RWPE2 (cell line): ENCODE measurements at regions not wholly inside any gene's neighbourhood (a gene's known extent, or its start where the extent isn't known, plus 50 kb on each side); places are given as distances from the start of the nearest gene placed in this dataset.
A peak's percentile ranks its signal among the peaks of the same experiment; 100 is the strongest.
"Not testable (repeated sequence)": the region's sequence is repeated elsewhere in the genome, so short reads cannot be mapped to it uniquely, and the experiment has no call there.

ENCODE experiments used
- ATAC-seq: fragments of 200-7000 bp; cut with Tn5 transposase; 3 replicates; pipeline ENCODE4 v1.9.1; 2021; ENCODE audit warnings: low read depth
- DNase-seq: peaks from one replicate; pipeline ENCODE4 v3.0.0-alpha.2; 2020; ENCODE audit warnings: low spot score
- H3K27ac ChIP-seq: fragments of 450-650 bp; 2 replicates; pipeline ENCODE4 v1.5.1; 2017; ENCODE audit warnings: mild to moderate bottlenecking; ENCODE audit not compliant: poor library complexity, severe bottlenecking
- H3K27me3 ChIP-seq: fragments of 250-450 bp; sonication (Bioruptor Pico); 2 replicates; pipeline ENCODE4 v1.5.1; 2021; ENCODE audit warnings: mild to moderate bottlenecking, moderate library complexity; ENCODE audit not compliant: insufficient read depth, poor library complexity, severe bottlenecking
- H3K36me3 ChIP-seq: fragments of 250-450 bp; sonication (Bioruptor Pico); 2 replicates; pipeline ENCODE4 v1.5.1; 2020; ENCODE audit warnings: low read depth, mild to moderate bottlenecking, moderate library complexity
- H3K4me1 ChIP-seq: fragments of 250-450 bp; sonication (Bioruptor Pico); 2 replicates; pipeline ENCODE4 v1.5.1; 2021; ENCODE audit warnings: mild to moderate bottlenecking, moderate library complexity; ENCODE audit not compliant: insufficient read depth, poor library complexity, severe bottlenecking
- H3K4me3 ChIP-seq: fragments of 250-450 bp; sonication (Bioruptor Pico); 2 replicates; pipeline ENCODE4 v1.5.1; 2021; ENCODE audit warnings: mild to moderate bottlenecking, moderate library complexity; ENCODE audit not compliant: severe bottlenecking
- H3K9me3 ChIP-seq: fragments of 250-450 bp; sonication (Bioruptor Pico); 2 replicates; pipeline ENCODE4 v1.5.1; 2021; ENCODE audit warnings: mild to moderate bottlenecking, moderate library complexity; ENCODE audit not compliant: severe bottlenecking

DNA sequence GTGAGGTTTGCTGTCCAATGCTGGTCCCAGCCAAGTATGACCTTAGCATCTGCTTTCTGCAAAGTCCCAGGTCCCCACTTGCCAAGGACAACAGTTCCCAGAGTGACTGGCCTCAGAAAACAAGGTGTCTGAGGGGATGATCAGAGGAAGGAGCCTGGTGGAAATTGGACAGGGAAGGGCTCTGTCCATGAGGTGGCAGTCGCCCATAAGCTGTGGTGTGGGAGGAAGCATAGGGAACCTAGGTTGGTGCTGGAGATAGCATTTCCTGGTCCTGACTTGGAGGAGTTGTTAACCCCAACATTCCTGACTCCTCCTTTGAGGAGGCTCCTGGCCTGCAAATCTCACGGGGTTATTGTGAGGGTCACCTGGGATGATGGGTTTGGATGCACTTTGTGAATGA is 77.8 kb downstream of the LIMS4 start:
- not testable (repeated sequence) for H3K4me3 ChIP-seq, H3K36me3 ChIP-seq, H3K27ac ChIP-seq, H3K4me1 ChIP-seq, DNase-seq, H3K9me3 ChIP-seq, H3K27me3 ChIP-seq
- ATAC-seq, result peak; percentile 89

DNA sequence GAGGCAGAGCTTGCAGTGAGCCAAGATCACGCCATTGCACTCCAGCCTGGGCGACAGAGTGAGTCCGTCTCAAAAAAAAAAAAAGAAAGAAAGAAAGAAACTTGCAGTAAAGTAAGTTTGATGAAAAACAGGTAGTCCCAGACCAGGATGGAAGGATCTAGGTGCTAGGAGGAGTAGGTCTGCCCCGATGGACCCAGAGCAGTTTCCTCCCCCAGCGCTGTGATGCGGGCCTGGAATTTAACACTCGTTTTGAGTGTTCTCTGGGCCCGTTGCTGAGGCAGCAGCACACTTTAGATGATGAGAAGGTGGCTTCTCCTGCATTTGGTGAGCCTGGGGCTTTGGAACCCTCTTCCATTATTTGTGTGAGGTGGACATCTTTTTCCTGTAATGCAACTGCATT is 80.2 kb downstream of the LIMS4 start:
- not testable (repeated sequence) for H3K27me3 ChIP-seq, H3K4me3 ChIP-seq, ATAC-seq, H3K36me3 ChIP-seq, H3K4me1 ChIP-seq, H3K9me3 ChIP-seq, H3K27ac ChIP-seq
- DNase-seq, result peak; percentile 28

DNA sequence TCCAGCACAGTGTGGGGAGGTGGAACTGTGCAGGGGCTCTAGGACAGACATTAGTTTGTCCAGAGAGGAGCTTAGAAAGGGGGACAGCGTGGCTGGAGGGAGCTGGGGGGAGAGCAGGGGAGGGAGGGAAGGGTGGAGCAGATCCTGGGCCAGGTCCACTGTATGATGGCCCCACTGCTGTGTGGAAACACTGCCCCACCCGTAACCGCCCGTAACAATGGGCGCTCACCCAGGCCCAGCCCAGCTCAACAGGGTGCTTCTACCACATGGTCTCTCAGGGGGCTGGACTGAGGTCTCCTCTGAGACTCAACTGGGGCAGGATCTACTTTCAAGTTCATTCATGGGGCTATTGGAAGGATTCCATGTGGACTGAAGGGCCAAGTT is 81.6 kb downstream of the LIMS4 start:
- H3K27me3 ChIP-seq, ATAC-seq, H3K9me3 ChIP-seq, H3K4me3 ChIP-seq, H3K27ac ChIP-seq, DNase-seq, H3K4me1 ChIP-seq, H3K36me3 ChIP-seq: not testable (repeated sequence)

DNA sequence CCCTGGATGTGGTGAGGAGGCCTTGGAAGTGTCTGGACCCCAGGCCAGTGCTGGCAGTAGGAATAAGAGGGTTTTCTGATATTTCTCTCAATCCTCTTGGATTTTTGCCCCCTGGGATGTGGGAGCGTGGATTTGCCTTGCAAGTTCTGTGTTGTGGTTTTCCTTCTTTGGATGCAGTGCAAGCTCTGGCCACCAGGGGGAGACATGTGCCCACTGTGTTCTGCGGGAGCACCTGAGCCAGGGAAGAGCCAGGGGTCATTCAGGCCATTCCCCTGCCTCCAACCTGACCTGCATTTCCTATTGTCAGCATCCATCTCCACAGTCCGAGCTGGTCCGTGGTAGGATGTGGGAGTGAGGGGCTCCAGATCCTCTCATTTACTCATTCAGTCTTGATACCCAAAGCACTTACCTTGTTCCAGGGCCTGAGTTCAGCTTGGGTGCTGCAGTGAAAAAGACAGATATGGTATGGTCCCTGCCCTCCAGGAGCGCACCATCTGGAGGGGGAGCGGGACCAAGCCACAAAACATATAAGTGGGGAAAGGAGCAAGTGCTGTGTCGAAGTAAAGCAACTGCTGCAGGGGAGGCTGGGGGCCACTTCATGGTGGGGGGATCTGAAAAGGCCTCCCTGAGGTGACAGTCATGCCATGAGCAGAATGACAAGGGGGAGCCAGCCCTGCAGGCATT is 82.1 kb downstream of the LIMS4 start:
- not testable (repeated sequence) for H3K4me1 ChIP-seq, H3K27ac ChIP-seq, H3K4me3 ChIP-seq, DNase-seq, H3K9me3 ChIP-seq, H3K27me3 ChIP-seq, H3K36me3 ChIP-seq
- ATAC-seq, result 0 out of 3 replicates have a peak, but pooled peaks have one; percentile 26

DNA sequence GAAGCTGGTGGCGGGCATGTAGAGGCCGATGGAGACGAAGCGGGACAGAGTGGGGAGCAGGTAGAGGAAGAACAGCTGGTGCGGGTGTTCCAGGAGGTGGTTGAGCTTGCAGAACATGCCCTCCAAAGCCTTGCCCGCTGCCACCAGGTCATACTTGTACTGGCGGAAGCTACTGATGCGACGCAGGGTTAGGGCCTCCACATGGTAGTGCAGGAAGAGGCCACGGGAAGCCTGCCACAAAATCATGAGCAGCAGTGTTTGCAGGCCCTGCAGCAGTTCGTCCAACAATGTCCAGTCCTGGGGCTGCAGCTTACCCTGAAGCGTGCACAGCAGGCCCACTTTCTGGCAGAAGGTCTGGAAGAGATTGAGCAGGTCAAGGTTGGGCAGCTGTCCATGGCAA is 85.6 kb downstream of the LIMS4 start:
- not testable (repeated sequence) for H3K4me3 ChIP-seq, ATAC-seq, H3K27me3 ChIP-seq, H3K9me3 ChIP-seq, H3K4me1 ChIP-seq, H3K36me3 ChIP-seq, H3K27ac ChIP-seq
- peak; percentile 29 for DNase-seq

DNA sequence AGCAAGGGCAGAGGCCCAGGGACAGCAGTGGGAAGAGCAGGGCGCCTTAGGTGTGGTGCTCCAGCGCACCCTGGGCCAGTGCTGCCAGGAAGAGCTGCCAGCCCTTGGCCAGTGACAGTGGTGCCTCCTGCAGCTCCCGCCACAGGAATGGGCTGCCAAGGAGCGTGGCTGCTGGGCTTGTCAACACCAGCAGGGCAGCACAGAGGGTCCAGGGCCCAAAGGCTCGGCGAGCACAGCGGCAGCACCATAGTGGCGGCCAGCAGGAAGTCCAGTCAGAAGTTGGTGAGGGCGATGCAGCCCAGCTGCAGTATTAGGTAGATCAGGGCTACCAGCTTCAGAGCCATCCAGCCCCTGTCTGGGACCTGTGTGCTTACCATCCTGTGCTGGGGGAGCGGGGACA is 86.1 kb downstream of the LIMS4 start:
- not testable (repeated sequence) for H3K27ac ChIP-seq, H3K27me3 ChIP-seq, H3K4me3 ChIP-seq, DNase-seq, ATAC-seq, H3K9me3 ChIP-seq, H3K4me1 ChIP-seq, H3K36me3 ChIP-seq

DNA sequence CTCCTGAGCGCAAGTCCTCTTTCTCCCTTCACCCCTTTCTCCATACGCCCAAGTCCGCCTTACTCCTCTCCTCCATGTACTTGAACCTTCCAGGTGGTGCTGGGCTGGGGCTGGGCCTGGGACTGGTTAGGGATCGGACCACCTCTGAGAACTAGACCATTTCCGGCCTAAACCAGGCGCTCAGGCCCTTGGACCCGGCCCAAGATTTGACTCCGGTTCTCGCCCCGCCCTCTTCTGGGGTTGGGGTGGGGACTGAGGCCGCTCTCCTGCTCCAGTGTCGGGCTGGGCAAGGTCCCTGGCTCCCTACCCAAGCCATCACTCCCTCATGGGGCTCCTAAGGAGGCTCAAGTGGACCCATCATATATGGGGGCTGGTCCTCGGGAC is 87.9 kb downstream of the LIMS4 start:
- not testable (repeated sequence) for H3K4me3 ChIP-seq, H3K27ac ChIP-seq, DNase-seq, H3K4me1 ChIP-seq, H3K9me3 ChIP-seq, H3K27me3 ChIP-seq, H3K36me3 ChIP-seq
- peak; percentile 57 for ATAC-seq

DNA sequence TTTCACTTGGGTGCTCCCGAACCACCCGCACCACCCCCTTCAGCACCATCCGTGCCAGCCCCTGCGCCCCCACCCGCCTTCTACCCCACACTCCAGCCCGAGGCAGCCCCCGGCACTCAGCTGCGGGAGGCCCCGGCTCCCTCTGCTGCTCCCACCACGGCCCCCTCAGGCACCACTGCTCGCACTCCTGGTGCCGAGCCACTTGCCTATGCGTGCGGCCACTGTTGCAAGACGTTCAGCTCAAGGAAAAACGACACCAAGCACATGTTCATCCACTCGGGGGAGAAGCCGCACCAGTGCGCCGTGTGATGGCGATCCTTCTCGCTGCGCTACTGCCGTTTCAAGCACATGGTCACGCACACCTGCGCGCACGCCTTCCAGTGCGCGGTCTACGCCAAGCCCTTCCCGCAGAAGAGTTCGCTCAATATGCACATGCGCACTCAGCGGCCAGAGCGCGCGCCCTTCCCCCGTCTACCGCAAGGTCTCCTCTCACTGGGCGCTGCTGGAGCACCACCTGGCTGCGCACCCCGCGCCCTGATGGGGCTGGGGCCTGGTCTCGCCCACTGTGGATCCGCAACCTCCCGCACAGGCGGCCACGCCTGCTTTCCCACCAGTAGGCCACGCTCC is 88.4 kb downstream of the LIMS4 start:
- DNase-seq, H3K27me3 ChIP-seq, H3K4me1 ChIP-seq, H3K27ac ChIP-seq, H3K36me3 ChIP-seq, H3K9me3 ChIP-seq, H3K4me3 ChIP-seq: not testable (repeated sequence)
- peak; percentile 75 for ATAC-seq

DNA sequence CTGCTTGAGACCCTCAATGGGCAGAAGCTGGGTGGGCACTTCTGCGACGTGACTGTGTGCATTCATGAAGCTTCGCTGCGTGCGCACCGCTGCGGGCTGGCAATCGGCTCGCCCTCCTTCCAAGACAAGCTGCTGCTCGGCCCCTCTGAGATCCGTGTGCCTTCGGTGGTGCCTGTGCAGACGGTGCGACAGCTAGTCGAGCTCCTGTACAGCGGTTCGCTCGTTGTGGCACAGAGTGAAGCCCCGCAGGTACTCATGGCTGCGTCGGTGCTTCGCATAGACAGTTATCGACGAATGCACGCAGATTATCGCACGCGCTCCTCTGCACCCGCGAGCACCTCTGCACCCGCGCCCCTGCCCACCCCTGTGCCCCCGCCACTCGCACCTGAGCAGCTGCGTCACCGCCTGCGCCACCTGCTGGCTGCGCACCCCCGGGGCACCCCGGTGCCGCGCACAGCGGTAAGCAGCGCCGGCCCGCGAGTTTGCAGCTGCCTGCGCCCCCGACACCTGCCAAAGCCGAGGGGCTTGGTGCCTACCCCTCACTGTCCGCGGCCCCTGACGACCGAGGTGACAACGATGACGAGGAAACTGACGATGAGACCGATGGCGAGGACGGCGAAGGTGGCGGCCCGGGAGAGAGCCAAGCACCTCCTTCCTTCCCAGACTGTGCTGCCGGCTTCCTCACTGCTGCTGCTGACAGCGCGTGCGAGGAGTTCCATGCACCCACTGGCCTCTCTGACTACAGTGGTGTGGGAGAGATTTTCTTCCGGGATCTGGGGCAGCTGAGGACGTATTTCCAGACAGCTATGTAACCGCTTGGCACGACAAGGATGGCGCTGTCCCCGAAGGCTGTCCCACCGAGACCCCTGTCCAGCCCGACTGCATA is 89.2 kb downstream of the LIMS4 start:
- not testable (repeated sequence) for H3K27me3 ChIP-seq, DNase-seq, H3K4me3 ChIP-seq, H3K9me3 ChIP-seq, H3K4me1 ChIP-seq, H3K27ac ChIP-seq, H3K36me3 ChIP-seq
- peak; percentile 63 for ATAC-seq

DNA sequence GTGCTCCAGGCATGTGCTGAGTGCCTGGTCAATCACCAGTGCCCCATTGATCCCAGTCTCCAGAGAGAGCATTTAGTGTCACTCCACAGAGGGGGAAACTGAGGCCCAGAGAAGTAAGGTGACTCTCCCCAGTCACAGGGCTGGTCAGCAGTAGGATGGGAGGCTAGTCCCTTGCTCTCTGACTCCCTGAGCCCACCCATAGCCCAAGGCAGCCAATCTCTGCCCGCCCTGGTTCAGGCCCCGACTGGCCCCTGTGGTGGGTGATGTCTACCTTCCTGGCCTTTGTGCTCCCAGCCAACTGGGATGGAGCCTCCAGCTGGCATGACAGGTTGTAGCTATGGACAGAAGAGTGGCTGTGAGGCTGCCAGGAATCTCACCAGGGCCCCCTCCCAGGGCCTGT is 99.1 kb downstream of the LIMS4 start:
- not testable (repeated sequence) for H3K9me3 ChIP-seq, ATAC-seq, H3K36me3 ChIP-seq, H3K4me1 ChIP-seq, H3K27ac ChIP-seq, DNase-seq, H3K27me3 ChIP-seq, H3K4me3 ChIP-seq

DNA sequence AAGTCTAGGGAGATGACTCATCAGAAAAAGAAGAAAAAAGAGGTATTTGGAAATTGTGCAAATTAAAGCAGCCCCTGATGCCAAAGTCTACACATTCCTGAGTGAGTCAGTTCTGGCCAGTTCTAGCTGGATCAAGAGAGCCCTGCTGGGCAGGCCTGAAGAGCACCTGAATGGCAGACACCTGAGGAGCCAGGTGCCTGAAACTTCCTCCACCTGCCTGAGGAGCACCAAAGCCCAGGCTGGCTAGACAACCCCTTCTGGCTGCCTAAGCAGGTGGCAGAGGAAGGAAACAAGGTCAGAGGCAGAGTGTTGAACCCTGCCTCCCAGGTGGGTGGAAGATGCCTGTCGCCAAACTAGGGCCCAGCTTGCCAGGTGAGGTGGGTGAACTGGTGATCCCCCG is 101.0 kb downstream of the LIMS4 start:
- not testable (repeated sequence) for H3K27ac ChIP-seq, H3K9me3 ChIP-seq, H3K4me3 ChIP-seq, H3K36me3 ChIP-seq, DNase-seq, H3K4me1 ChIP-seq, H3K27me3 ChIP-seq, ATAC-seq
